CD4-positive, alpha-beta T cell treated with Interleukin-15 for 4 hours (primary cell): ENCODE measurements at regions not wholly inside any gene's neighbourhood (a gene's known extent, or its start where the extent isn't known, plus 50 kb on each side); places are given as distances from the start of the nearest gene placed in this dataset.

Experiments
- DNase-seq: peaks from one replicate; pipeline ENCODE4 v3.0.0-alpha.2; 2020; ENCODE audit warnings: low spot score

DNA sequence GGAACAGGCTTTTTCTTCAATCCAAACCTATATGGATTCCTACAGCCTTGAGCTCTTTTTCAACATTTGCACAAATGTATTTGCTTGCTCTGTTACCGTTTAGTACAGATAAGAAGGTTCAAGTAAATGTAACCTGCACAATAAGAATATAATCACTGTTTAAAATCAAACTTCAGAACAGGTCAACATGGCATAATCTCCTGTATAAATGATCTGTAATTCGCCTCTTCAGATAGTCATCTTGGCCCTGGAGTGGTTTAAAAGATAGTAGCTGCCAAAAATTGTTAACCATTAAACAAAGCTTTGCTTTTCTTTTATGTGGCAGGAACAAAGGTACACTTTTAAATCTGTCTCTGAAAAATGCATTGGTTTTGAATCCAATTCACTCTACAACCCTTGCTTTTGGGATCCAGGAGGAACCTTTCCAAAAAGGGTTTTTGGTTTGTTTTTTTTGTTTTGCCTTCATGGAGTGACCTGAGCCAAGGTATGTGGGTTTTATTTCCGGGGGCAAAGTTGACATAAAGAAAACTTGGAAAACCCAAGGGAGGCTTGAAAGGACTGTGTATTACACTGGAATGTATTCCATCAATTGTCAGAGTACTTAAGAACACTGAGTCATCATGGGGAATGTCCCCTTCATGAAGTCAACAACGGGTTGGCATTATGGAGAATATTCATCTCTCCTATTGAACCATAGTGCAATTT, 210.4 kb upstream of the HCCS start:
- no peak for DNase-seq

DNA sequence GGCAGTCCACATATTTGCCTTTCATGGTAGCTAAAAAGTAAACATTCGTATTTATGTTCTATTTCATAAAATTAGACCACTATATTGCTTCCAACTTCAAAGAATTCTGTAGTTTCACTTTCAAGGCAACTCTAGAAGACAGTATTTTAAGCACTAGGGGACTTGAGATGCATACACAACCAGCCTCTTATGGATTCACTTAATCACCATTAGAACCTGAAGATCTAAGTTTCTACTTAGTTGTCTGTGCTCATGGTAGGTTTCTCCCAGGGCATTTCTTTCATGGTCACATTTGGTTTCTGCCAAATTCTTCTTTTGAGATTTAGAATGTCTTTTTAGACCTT, 209.9 kb upstream of the HCCS start:
- no peak for DNase-seq

DNA sequence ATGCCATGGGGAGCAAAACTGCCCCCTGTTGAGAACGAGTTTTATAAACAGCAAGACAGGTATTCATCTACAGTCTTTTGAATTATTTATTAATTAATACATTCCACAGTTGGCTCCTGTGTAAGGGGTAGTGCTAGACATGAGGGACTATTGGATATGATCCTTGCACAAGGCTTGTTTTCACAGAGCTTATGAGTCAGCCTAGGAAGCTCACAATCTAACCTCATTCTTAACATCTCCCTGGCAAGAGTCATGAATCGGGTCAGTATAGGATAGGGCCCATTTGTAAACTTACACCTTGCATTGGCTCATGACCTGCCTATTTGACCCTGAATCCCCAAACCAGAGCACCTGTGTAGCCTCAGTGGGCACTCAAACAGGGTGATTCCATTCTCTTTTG, 209.1 kb upstream of the HCCS start:
- DNase-seq = no peak

DNA sequence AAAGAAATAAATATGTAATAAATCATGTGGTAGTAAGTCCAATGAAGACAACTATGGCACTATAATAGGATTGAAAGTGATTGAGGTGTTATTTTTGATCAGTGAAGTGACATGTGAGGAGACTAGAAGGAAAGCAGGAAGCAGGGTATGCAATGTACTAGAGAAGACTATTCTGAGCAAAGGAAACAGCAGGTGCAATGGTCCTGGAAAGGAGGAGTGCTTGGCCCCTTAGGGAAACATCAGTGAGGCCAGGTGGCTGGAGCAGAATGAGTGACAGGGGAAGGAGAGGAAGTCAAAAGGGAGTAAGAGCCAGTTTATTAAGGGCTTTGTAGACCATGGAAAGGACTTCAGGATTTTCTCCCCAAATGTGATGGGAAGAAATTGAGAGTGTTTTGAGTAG, 207.6 kb upstream of the HCCS start:
- no peak for DNase-seq

DNA sequence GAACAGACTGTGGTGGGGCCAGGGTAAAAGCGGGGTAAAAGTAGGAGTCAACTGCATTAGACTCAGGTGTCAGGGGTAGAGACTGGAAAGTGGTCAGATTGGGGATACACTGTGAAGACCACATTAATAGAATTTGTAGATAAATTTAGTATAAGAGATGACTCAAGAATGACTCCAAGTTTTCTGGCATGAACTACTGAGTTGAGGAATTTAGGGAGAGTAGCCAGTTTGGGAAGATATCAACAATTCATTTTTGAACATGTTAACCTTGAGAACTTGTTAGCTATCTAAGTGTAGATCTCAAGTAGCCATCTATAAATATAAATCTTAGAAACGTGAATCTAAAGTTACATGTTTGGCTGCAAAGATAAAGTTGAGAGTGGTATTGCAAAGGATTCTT, 206.9 kb upstream of the HCCS start:
- DNase-seq = no peak

DNA sequence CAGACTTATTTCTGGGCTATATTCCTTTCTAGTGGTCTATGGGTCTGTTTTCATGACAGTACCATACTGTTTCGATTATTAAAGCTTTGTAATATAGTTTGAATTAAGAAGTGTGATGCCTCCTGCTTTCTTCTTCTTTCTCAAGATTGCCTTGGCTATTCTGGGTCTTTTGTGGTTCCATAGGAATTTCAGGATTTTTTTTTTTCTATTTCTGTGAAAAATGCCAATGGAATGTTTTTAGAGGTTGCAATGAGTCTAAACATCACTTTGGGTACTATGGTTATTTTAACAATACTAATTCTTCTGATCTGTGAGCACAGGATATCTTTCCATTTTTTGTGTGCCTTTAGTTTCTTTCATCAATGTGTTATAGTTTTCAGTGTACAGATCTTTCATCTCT, 204.3 kb upstream of the HCCS start:
- DNase-seq = no peak

DNA sequence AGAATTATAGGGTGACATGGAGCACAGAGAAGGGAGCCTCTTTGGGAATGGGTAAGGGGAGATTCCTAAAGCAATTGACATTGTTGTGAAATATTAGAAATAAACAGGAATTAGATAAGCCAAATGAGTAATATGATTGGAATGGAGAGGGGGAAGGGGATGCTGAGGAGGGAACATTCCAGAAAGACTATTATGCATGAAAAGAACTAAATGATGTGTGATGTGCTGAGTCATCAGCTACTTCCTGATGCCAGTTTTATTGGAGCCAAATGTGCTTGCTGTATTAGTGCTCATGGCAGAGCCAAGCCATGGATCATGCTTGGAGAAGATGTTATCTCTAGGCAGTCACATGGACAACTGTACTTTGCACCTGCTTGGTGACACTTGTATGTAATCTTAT, 189.0 kb upstream of the HCCS start:
- DNase-seq = no peak

DNA sequence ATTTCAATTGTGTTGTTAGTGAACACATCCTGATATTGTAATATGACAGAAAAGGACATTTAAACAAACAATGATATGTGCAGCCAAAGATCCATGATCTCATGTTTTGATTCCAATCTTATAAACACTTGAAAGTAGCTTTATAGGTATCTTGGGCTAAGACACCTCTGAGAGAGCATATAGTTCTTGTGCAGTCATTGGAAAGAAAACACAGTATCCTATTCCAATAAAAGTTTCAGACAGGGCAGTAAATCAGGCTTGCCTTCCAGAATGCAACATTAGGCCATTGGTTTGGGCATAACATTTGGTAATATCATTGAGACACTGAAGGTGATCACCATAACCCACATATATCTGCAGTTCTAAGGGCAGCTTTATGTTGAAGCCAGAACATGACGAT, 188.3 kb upstream of the HCCS start:
- no peak for DNase-seq

DNA sequence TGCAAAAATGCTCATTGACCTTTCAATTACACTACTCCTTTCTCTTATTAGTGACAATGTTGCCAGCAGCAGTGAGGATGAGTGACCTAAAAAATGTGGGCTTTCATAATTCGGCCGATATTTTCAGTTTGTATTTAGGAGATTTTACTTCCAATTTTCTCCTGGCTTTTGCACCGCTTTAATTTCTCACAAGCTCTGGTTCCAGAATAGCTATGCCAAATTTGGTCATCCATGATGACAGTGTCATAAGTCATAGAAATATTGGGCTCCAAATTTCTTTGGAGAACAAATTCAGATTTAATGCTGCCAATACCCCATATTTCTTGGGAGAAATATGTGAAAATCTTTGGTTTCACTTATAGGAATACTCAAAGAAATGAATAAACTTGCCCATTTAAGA, 187.7 kb upstream of the HCCS start:
- no peak for DNase-seq

DNA sequence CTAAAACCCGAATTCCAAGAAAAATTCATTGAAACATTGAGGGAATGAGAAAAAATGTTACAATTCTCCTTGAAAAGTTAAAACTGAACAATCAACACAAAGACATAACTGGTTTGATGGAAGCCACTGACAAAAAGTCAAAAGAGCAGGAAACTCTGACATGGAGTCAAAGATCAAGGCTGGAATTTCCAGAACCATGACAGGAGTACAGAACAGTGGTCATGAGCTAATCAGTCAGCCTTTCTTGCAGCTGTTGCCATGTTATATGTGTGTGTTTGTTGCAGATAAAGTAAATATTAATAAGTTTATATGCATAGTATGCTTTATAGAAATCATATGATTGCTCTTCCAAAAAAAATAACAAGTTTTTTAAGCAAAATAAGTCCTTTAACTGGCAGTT, 184.7 kb upstream of the HCCS start:
- DNase-seq = no peak

DNA sequence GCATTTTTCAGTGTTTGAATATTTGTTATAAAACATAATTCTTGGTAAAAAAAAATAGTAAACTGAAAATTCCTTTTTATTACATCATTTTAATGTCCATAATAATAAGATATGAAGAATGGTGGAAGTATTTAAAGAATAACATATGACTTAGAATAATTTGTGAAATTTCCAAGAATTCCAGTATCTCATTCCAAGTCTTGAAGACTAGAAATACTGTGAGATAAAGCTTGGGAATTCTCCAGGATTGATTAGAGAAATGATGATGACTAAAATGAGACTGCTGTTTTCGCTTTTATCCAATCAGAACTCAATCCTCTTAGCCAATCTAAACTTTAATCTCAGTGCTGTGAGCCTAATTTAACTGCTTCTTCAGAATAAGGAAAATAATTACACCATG, 184.2 kb upstream of the HCCS start:
- DNase-seq = no peak

DNA sequence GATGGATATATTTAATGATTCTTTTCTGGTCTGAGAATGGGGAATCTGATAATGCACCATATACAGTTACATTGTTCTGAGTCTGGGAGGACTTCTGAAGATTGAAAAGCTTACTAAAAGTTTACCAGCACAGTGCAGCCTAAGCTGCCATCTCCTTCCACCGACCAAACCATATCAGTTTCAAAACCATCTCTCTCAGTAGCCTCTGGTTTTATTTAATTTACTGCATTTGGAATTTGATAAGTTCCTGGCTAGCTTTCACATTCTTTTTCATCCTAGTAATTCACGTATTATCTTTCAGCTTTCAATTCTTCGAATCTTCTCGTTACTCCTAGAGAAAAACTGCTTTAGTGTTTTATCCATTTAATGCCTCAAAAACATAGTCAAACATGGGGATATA, 181.4 kb upstream of the HCCS start:
- DNase-seq = no peak

DNA sequence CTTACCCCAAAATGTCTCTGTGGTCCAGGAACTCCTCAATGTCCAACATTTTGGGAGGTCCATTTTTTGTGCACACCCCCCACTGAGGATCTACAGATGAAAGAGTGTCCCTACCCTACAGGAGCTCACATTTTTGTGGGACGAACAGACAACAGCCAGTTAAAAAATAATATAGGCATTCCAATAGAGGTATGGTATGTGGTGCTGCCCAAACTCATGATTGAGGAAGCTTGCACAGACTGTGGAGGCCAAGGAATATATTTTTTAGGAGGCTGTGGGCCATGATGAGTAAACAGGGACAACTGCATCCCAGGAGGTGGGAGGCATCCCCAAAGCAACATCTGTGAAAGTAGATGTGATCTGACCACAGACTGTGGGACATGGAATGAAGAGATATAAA, 181.0 kb upstream of the HCCS start:
- no peak for DNase-seq

DNA sequence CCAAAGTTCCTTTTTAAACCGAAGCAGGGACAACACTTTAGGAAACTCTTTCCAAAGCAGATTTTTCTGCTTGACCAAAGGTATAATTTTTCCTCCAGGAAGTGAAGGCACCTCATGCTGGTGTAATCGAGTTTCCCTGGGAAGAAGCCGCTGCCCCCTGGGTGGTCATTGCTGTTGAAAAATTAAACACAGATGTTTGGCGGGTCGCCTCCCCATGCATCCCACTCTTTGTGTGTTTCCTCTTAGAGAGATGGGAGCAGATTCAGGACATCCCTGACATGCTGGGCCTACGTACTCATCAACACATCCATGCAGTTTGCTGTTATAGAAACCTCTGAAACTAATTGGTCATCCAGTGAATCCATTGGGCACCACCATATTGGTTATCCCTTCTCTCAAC, 179.2 kb upstream of the HCCS start:
- no peak for DNase-seq

DNA sequence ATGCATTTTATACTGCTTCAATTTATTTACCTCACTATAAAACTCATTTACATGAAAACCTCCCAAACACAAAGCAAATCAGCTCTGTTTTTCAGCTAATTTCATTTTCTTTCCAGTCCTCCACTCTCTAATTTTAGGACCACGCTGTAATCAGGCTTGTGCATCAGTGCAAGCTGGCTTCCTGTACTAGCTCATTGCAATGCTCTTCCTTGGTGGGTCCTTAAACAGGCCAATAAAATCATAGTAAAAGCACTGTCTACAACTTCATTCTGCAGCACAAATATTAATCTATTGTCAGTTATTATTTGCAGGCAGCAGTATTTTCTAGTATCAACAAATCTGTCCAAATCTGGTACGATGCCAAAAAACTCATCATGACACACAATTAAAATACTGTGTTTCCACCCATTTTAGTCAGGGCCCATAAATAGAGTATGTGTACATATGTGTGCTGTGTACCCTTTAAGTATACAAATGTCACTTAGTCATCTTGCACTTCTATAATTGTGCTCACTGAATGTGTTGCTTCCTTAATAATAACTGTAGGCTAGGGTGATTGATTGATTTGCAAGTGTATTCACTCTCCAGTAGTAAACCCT, 178.2 kb upstream of the HCCS start:
- DNase-seq = no peak

DNA sequence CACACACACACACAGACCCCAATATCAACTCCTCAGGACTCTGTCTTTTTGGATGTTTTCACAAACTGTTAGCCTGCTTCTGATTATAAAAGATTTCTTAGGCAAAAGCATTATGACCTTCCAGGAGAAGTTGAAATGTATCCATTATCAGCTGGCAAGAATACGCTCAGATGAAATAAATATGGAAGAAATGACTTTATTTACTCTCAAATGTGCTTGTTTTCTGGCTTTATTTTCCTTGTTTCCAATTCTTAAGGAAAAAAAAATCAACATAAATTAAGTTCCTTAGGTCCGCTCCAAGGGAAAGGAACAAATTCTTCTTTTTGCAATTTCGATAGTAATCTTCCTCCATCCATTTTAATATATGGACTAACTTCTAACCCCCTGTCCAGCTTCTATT, 175.6 kb upstream of the HCCS start:
- DNase-seq = no peak

DNA sequence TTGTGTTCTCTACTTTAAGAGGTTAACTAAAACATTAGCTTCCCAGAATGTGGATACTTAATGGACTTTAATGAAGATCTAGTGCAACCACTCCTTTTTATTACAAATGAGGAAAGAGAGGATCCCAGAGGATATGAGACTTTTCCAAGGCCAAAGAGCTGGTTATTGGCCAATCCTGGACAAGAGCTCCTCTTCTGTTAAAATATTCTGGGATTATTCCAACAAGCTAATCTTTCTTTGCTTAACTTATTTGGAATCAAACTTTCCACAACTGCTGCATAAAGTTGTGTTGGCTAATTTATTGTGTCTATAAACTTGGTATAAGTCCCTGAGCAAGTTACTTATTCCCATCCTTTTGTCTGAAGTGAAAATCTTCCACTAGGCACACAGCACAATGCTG, 174.2 kb upstream of the HCCS start:
- DNase-seq = no peak

DNA sequence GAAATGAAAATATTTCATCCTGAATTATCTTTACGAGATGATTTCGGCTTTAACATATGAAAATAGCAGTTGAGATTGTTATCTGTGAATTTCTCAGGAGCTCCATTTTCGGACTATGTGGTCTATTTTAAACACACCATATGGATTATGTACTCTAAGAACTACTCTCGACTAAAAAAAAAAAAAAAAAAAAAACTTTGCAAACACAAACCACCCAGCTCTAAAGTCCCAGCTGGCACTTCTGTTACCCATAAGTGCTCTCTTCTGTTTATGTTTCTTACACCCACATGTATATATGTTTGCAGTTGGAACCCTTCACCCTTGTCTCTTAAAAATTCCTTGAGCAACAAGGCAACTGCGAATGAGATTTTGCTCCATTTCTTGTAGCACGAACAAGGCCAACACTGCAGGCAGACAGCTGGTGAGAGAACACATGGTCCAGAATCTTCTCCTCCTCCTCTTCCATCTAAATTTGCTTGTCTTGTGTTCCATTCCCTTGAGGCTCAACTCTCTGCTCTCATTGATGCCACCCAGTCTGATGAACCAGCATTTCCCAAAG, 172.7 kb upstream of the HCCS start:
- DNase-seq = no peak

DNA sequence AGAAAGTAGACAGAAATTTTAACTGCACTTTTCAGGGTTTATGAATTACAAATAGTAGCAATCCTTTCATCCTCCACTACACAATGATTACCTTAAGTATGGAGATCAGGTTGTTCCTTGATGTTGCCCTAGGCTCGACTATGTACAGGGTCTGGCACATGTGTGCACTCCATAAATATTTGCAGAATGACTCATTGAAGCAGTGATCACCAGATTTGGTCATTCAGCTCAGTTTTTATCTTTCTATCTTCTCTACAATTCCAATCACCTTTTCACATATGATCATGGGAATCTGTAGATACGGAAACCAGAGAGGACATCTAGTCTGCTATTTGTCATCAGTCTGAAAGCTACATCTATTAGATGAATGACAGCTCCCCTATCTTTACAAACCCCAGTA, 171.7 kb upstream of the HCCS start:
- no peak for DNase-seq

DNA sequence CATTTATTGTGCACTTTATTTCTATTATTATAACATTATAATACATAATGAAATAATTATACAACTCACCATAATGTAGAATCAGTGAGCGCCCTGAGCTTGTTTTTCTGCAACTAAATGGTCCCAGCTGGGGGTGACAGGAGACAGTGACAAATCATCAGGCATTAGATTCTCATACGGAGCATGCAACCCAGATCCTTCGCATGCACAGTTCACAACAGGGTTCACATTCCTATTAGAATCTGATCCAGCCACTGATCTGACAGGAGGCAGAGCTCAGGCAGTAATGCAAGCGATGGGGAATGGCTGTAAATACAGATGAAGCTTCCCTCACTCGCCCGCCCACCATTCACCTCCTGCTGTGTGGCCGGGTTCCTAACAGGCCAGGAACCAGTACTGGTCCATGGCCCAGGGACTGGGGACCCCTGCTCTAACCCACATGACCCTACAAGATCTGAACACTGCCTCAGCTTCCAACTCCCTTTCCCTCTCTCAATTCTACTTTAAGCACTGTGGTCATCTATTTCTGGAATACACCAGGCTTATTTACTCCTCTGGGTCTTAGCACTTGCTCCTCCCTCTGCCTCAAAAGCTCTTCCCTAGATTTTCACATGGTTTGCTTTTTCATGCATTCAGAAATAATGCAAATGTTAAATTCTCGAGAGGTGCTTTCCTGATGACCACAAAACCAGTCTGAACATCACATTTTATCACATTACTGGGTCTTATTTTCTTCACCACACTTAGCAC, 166.8 kb upstream of the HCCS start:
- DNase-seq = no peak

DNA sequence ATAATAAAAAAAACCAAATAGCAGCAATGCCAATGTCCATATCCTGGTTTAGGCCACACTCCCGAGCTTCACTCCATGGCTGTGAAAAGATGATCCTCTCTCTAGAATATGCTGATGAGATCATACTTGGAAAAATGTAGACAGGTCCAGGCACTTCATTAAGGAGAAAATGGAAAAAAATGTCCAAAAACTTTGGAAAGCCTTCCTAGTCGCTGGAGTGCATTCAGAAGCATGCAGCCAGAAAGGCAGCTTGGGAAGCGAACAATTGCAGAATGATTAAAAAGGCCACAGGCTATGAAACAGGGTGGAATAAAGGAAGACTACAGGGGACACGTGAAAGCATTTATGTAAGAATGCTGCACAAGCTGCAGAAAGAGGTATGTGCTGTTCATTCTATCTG, 165.6 kb upstream of the HCCS start:
- DNase-seq = no peak

DNA sequence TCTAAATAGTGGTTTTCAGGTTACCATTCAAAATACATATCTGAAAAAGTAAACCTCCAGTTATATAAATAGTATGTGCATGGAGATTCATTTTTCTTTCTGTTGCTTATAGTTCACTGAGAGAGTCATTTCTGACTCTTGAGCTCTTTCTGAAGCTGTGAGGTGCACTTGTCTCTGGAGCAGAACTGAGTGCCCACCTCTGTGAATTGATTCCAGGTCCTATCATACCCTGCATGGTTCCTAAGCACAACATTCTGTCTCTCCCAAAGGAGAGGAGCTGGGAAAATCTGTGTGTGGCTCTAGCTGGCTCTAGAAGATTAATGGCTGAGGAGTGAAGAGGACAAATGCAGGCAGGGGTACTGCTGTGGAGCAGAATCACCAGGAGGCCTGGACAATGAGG, 161.6 kb upstream of the HCCS start:
- DNase-seq = no peak

DNA sequence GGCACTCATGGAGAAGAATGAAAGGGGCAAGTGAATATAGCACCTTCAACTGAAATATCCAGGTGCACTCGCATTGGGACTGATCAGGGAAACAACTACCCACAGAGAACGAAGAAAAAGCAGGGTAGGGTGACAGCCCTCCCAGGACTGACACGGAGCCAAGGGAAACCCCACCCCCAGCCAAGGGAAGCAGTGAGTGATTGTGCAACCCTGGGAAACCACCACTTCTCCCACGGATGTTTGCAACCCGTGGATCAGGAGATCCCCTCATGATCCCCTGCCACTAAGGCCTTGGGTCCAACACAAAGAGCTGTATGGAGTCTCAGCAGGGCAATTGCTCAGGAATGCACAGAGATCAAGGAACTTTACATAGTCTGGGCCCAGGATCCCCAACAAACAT, 158.5 kb upstream of the HCCS start:
- no peak for DNase-seq
